ENCODE measurements at regions not wholly inside any gene's neighbourhood (a gene's known extent, or its start where the extent isn't known, plus 50 kb on each side); places are given as distances from the start of the nearest gene placed in this dataset.

DNA sequence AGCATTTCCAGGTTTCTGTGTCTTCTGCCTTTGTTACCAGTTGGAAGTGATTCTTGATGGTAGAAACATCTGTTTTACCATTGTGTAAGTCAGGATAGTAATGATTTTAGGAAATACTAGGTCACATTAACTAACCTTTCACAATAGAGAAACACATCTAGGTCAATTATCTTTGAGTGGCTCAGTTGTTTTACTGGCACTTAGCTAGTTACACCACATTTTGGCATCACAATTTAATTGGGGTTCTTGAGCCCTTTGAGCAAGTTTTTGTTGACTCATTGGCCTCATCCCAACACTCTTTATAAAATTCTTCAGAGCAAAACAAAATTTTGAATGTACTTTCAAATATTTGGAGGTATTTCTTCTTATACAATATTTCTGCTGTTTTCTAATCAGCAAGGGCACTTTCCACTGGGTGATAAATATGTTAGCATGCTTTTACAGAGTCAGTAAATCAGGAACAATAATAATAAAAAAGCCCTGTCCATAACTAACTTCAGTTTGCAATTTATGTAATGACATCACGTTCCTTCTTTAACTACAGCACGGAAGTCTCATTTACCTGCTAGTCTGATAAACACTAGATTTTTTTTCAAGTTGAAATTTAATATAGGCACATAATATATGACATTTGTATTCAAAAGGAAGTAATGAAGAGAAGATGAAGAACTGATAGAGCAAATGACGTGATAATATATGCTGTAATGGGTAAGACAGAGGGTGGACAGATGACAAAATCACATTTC, 64.8 kb upstream of the GK2 start:
- 94% methylated on average over 3 of the region's 3 CpGs for WGBS
- no peak for DNase-seq (ENCODE audit: low read depth in 6 of 9, low spot score in 9 of 9)
- H3K36me3 ChIP-seq (ENCODE audit: control insufficient read depth in 2 of 2, insufficient read depth in 2 of 2, low read length in 1 of 2): no peaks in the 10 kb centered on the region

GRCh38 chr4:79472036-79472435, 64.0 kb upstream of the GK2 start:
- no peak for DNase-seq (ENCODE audit: low read depth in 6 of 9, low spot score in 9 of 9)
- 96% methylated on average over 1 of the region's 1 CpG for WGBS

More for the DNA sequence above, 64.8 kb upstream of the GK2 start:
- Histone ChIP-seq H3K27me3 (ENCODE audit: control insufficient read depth in 2 of 2, insufficient read depth in 1 of 2, low read length in 1 of 2) (no peaks in the 10 kb centered on the region), H3K9me3 (ENCODE audit: control insufficient read depth in 2 of 2, insufficient read depth in 1 of 2, low read length in 1 of 2) (no peaks in the 10 kb centered on the region), H3K4me1 (ENCODE audit: control insufficient read depth in 2 of 2, insufficient read depth in 2 of 2, low read length in 2 of 2) (no peaks in the 10 kb centered on the region), H3K27ac (ENCODE audit: low read depth in 1 of 2, low read length in 1 of 2) (no peak overlapping the region), H3K4me3 (ENCODE audit: low read length in 2 of 2) (no peak overlapping the region)

DNA sequence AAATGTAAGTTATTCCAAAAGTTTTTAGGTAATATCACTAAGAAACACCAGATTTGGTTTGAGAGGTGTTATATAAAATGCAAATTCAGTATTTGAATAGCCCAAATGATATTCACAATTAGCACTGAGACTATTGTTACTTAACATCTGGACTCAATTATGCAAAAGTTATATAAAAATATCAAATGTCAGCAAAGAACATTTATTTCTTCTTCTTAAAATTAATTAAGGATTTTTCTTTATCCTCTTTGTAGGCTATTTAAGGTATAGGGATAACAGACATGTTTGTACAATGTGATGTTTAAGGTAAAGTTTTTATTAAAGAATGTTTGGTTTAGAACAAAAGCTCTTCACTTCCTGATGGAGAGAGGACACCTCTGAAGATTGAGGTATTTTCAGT, 63.3 kb upstream of the GK2 start:
- Histone ChIP-seq H3K27me3 (ENCODE audit: control insufficient read depth in 2 of 2, insufficient read depth in 1 of 2, low read length in 1 of 2) (no peaks in the 10 kb centered on the region), H3K4me3 (ENCODE audit: low read length in 2 of 2) (no peak overlapping the region), H3K9me3 (ENCODE audit: control insufficient read depth in 2 of 2, insufficient read depth in 1 of 2, low read length in 1 of 2) (no peaks in the 10 kb centered on the region), H3K27ac (ENCODE audit: low read depth in 1 of 2, low read length in 1 of 2) (no peak overlapping the region), H3K4me1 (ENCODE audit: control insufficient read depth in 2 of 2, insufficient read depth in 2 of 2, low read length in 2 of 2) (no peaks in the 10 kb centered on the region), H3K36me3 (ENCODE audit: control insufficient read depth in 2 of 2, insufficient read depth in 2 of 2, low read length in 1 of 2) (no peaks in the 10 kb centered on the region)
- no peak for DNase-seq (ENCODE audit: low read depth in 6 of 9, low spot score in 9 of 9)

More at GRCh38 chr4:79472036-79472435, 64.0 kb upstream of the GK2 start:
- H3K9me3 ChIP-seq (ENCODE audit: control insufficient read depth in 2 of 2, insufficient read depth in 1 of 2, low read length in 1 of 2): no peaks in the 10 kb centered on the region
- H3K4me3 ChIP-seq (ENCODE audit: low read length in 2 of 2): no peak overlapping the region
- H3K27ac ChIP-seq (ENCODE audit: low read depth in 1 of 2, low read length in 1 of 2): no peak overlapping the region
- no peaks in the 10 kb centered on the region for H3K36me3 ChIP-seq (ENCODE audit: control insufficient read depth in 2 of 2, insufficient read depth in 2 of 2, low read length in 1 of 2)
- H3K4me1 ChIP-seq (ENCODE audit: control insufficient read depth in 2 of 2, insufficient read depth in 2 of 2, low read length in 2 of 2): no peaks in the 10 kb centered on the region
- H3K27me3 ChIP-seq (ENCODE audit: control insufficient read depth in 2 of 2, insufficient read depth in 1 of 2, low read length in 1 of 2): no peaks in the 10 kb centered on the region

GRCh38 chr4:79467246-79467932, 59.4 kb upstream of the GK2 start:
- H3K36me3 ChIP-seq (ENCODE audit: control insufficient read depth in 2 of 2, insufficient read depth in 2 of 2, low read length in 1 of 2): no peaks in the 10 kb centered on the region
- DNase-seq (ENCODE audit: low read depth in 6 of 9, low spot score in 9 of 9): no peak

DNA sequence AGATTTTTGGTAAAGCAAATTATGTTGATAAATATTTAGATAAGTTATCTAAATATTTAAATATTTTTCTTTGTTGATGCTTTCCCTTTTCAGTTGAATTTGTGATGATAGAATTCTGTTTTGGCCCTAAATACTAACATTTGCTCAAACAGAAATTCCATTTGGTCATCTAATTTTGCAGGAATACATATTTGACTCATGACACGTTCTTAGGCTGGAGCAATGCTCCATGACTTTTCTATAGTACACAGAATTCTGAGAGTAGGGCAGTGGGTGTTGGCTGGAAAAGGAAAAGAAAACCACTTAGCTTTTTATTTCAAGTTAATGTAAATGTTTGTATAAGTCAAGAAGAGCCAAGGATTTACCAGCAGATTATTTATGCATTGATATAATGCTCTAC, 58.6 kb upstream of the GK2 start:
- no peaks in the 10 kb centered on the region for H3K9me3 ChIP-seq (ENCODE audit: control insufficient read depth in 2 of 2, insufficient read depth in 1 of 2, low read length in 1 of 2)
- 95% methylated on average over 1 of the region's 1 CpG for whole genome bisulfite sequencing
- H3K27me3 ChIP-seq (ENCODE audit: control insufficient read depth in 2 of 2, insufficient read depth in 1 of 2, low read length in 1 of 2): no peaks in the 10 kb centered on the region
- H3K27ac ChIP-seq (ENCODE audit: low read depth in 1 of 2, low read length in 1 of 2): no peak overlapping the region
- H3K4me3 ChIP-seq (ENCODE audit: low read length in 2 of 2): no peak overlapping the region
- no peak for DNase-seq (ENCODE audit: low read depth in 6 of 9, low spot score in 9 of 9)
- no peaks in the 10 kb centered on the region for H3K36me3 ChIP-seq (ENCODE audit: control insufficient read depth in 2 of 2, insufficient read depth in 2 of 2, low read length in 1 of 2)
- H3K4me1 ChIP-seq (ENCODE audit: control insufficient read depth in 2 of 2, insufficient read depth in 2 of 2, low read length in 2 of 2): no peaks in the 10 kb centered on the region

More at GRCh38 chr4:79467246-79467932, 59.4 kb upstream of the GK2 start:
- H3K4me3 ChIP-seq (ENCODE audit: low read length in 2 of 2): no peak overlapping the region
- no peak overlapping the region for H3K27ac ChIP-seq (ENCODE audit: low read depth in 1 of 2, low read length in 1 of 2)
- no peaks in the 10 kb centered on the region for H3K4me1 ChIP-seq (ENCODE audit: control insufficient read depth in 2 of 2, insufficient read depth in 2 of 2, low read length in 2 of 2)
- no peaks in the 10 kb centered on the region for H3K9me3 ChIP-seq (ENCODE audit: control insufficient read depth in 2 of 2, insufficient read depth in 1 of 2, low read length in 1 of 2)
- H3K27me3 ChIP-seq (ENCODE audit: control insufficient read depth in 2 of 2, insufficient read depth in 1 of 2, low read length in 1 of 2): no peaks in the 10 kb centered on the region
